ENCODE measurements at regions not wholly inside any gene's neighbourhood (a gene's known extent, or its start where the extent isn't known, plus 50 kb on each side); places are given as distances from the start of the nearest gene placed in this dataset.

- no peak for DNase-seq (ENCODE audit: extremely low spot score)
- ChIA-PET POLR2A (no interaction called here), CTCF (no interaction called here)
- TF ChIP-seq CTCF (IDR thresholded peaks at IDR 0.05; ENCODE audit: control extremely low read depth, extremely low read depth, low read depth, missing control alignments) = no peak
These were observed 207.3 kb downstream of the AEBP2 start for GRCh38 chr12:19646599-19646998.

- POLR2A ChIA-PET = no interaction called here
- TF ChIP-seq CTCF (IDR thresholded peaks at IDR 0.05; ENCODE audit: control extremely low read depth, extremely low read depth, low read depth, missing control alignments) = no peak
- DNase-seq (ENCODE audit: extremely low spot score) = no peak
- CTCF ChIA-PET = interaction anchor here (1.6 kb wide), 1 partner anchor 110 kb away, joined by 3 read pairs; no protein-coding TSS in a partner anchor
These were observed 208.7 kb downstream of the AEBP2 start for GRCh38 chr12:19647806-19648556.

- no peak for DNase-seq (ENCODE audit: extremely low spot score)
- no peak for TF ChIP-seq CTCF (IDR thresholded peaks at IDR 0.05; ENCODE audit: control extremely low read depth, extremely low read depth, low read depth, missing control alignments)
- ChIA-PET CTCF (interaction anchor here (1.6 kb wide), 1 partner anchor 109 kb away, joined by 3 read pairs; no protein-coding TSS in a partner anchor), POLR2A (no interaction called here)
These were observed 209.3 kb downstream of the AEBP2 start for GRCh38 chr12:19648591-19648990.

- CTCF ChIA-PET = interaction anchor here (0.8 to 1.2 kb wide), 2 partner anchors 11 to 13 kb away, joined by 3 read pairs; no protein-coding TSS in a partner anchor
- no peak for TF ChIP-seq CTCF (IDR thresholded peaks at IDR 0.05; ENCODE audit: control extremely low read depth, extremely low read depth, low read depth, missing control alignments)
- no peak for DNase-seq (ENCODE audit: extremely low spot score)
- POLR2A ChIA-PET = no interaction called here
These were observed 213.1 kb downstream of the AEBP2 start for GRCh38 chr12:19652386-19652785.

- ChIA-PET POLR2A (no interaction called here), CTCF (no interaction called here)
- DNase-seq (ENCODE audit: extremely low spot score) = no peak
- no peak for TF ChIP-seq CTCF (IDR thresholded peaks at IDR 0.05; ENCODE audit: control extremely low read depth, extremely low read depth, low read depth, missing control alignments)
These were observed 215.5 kb downstream of the AEBP2 start for GRCh38 chr12:19654650-19655376.

GRCh38 chr12:19657118-19657731 lies 217.9 kb downstream of the AEBP2 start:
- TF ChIP-seq CTCF (IDR thresholded peaks at IDR 0.05; ENCODE audit: control extremely low read depth, extremely low read depth, low read depth, missing control alignments) = no peak
- ChIA-PET CTCF (interaction anchor here (1.1 kb wide), 1 partner anchor 18 kb away, joined by 3 read pairs; no protein-coding TSS in a partner anchor), POLR2A (no interaction called here)
- DNase-seq (ENCODE audit: extremely low spot score) = no peak

All from GM10248 (cell line).